ENCODE measurements at regions not wholly inside any gene's neighbourhood (a gene's known extent, or its start where the extent isn't known, plus 50 kb on each side); places are given as distances from the start of the nearest gene placed in this dataset.

DNA sequence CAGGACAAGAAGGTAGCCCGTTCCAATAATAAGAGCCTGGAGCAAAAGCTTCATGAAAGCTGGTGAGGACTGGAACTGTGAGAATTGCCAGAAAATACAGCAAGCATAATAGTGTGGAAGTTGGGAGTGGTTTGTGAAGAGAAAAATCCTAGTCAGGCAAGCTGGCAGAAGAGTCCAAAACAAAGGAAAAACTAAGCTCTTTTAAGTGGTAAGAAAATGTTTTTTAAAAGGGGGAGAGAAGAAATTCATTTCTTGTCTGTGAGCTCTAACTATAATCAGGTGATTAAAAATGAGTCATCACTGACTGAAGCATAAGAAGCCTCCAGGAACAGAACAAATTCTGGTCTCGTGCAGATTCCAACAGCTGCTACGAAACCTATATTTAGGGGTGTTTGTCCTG is 102.6 kb downstream of the CAAP1 start:
- TF ChIP-seq CTCF (IDR thresholded peaks at IDR 0.05) (no peak), POLR2A (IDR thresholded peaks at IDR 0.05) (no peak)

Measured in testis (tissue), 2 donors.